ENCODE measurements at regions not wholly inside any gene's neighbourhood (a gene's known extent, or its start where the extent isn't known, plus 50 kb on each side); places are given as distances from the start of the nearest gene placed in this dataset.
"Not testable (repeated sequence)": the region's sequence is repeated elsewhere in the genome, so short reads cannot be mapped to it uniquely, and the experiment has no call there.

GRCh38 chr3:10726787-10727186 is 89.2 kb upstream of the SLC6A11 start:
- DNase-seq (ENCODE audit: low read depth in 1 of 2, low spot score in 1 of 2) = no peak

- DNase-seq (ENCODE audit: low read depth in 1 of 2, low spot score in 1 of 2) = no peak
Measured at GRCh38 chr3:10729439-10729838, 86.6 kb upstream of the SLC6A11 start.

- DNase-seq (ENCODE audit: low read depth in 1 of 2, low spot score in 1 of 2) = no peak
Measured at GRCh38 chr3:10732292-10732691, 83.7 kb upstream of the SLC6A11 start.

- no peak for DNase-seq (ENCODE audit: low read depth in 1 of 2, low spot score in 1 of 2)
Measured at GRCh38 chr3:10733297-10733696, 82.7 kb upstream of the SLC6A11 start.

GRCh38 chr3:10736444-10736843 is 79.6 kb upstream of the SLC6A11 start:
- not testable (repeated sequence) for DNase-seq (ENCODE audit: low read depth in 1 of 2, low spot score in 1 of 2)

- no peak for DNase-seq (ENCODE audit: low read depth in 1 of 2, low spot score in 1 of 2)
Measured at GRCh38 chr3:10737785-10738184, 78.2 kb upstream of the SLC6A11 start.

- DNase-seq (ENCODE audit: low read depth in 1 of 2, low spot score in 1 of 2) = peak; percentile 66 to 74
Measured at GRCh38 chr3:10738688-10739372, 77.2 kb upstream of the SLC6A11 start.

GRCh38 chr3:10740954-10741353 is 75.1 kb upstream of the SLC6A11 start:
- no peak for DNase-seq (ENCODE audit: low read depth in 1 of 2, low spot score in 1 of 2)

- DNase-seq (ENCODE audit: low read depth in 1 of 2, low spot score in 1 of 2) = no peak
Measured at GRCh38 chr3:10741891-10742671, 73.9 kb upstream of the SLC6A11 start.

GRCh38 chr3:10743366-10744097 is 72.5 kb upstream of the SLC6A11 start:
- DNase-seq (ENCODE audit: low read depth in 1 of 2, low spot score in 1 of 2) = no peak

- DNase-seq (ENCODE audit: low read depth in 1 of 2, low spot score in 1 of 2) = no peak
Measured at GRCh38 chr3:10744098-10744465, 71.9 kb upstream of the SLC6A11 start.

- DNase-seq (ENCODE audit: low read depth in 1 of 2, low spot score in 1 of 2) = no peak
Measured at GRCh38 chr3:10745392-10745791, 70.6 kb upstream of the SLC6A11 start.

GRCh38 chr3:10746001-10746400 is 70.0 kb upstream of the SLC6A11 start:
- DNase-seq (ENCODE audit: low read depth in 1 of 2, low spot score in 1 of 2) = no peak

GRCh38 chr3:10746684-10747083 is 69.3 kb upstream of the SLC6A11 start:
- DNase-seq (ENCODE audit: low read depth in 1 of 2, low spot score in 1 of 2) = no peak

GRCh38 chr3:10747341-10747740 is 68.7 kb upstream of the SLC6A11 start:
- DNase-seq (ENCODE audit: low read depth in 1 of 2, low spot score in 1 of 2) = no peak

GRCh38 chr3:10748040-10748439 is 68.0 kb upstream of the SLC6A11 start:
- no peak for DNase-seq (ENCODE audit: low read depth in 1 of 2, low spot score in 1 of 2)

- DNase-seq (ENCODE audit: low read depth in 1 of 2, low spot score in 1 of 2) = no peak
Measured at GRCh38 chr3:10753964-10754363, 62.1 kb upstream of the SLC6A11 start.

GRCh38 chr3:10756546-10756945 is 59.5 kb upstream of the SLC6A11 start:
- DNase-seq (ENCODE audit: low read depth in 1 of 2, low spot score in 1 of 2) = no peak

GRCh38 chr3:10757021-10757820 is 58.8 kb upstream of the SLC6A11 start:
- no peak for DNase-seq (ENCODE audit: low read depth in 1 of 2, low spot score in 1 of 2)

GRCh38 chr3:10757821-10758130 is 58.3 kb upstream of the SLC6A11 start:
- DNase-seq (ENCODE audit: low read depth in 1 of 2, low spot score in 1 of 2) = no peak

GRCh38 chr3:10758304-10759037 is 57.6 kb upstream of the SLC6A11 start:
- peak; percentile 26 to 41 for DNase-seq (ENCODE audit: low read depth in 1 of 2, low spot score in 1 of 2)
